Endothelial cell of umbilical vein (primary cell): ENCODE measurements at regions not wholly inside any gene's neighbourhood (a gene's known extent, or its start where the extent isn't known, plus 50 kb on each side); places are given as distances from the start of the nearest gene placed in this dataset.

Experiments used
- BruUV-seq: library from RNA; stranded (reverse); fragments of 400-500 nt; replicated peaks from 2 replicates; lab custom pipeline; 2021; lab: Mats Ljungman, UMichigan
- CTCF ChIA-PET: fragments of 300-600, 350-600 bp; sonication (Branson Sonifier 250); formaldehyde crosslinking; loops from one replicate; lab custom pipeline; 2021; ENCODE audit warnings: antibody characterized with exemption, inconsistent platforms; lab: Charles Lee
- POLR2A ChIA-PET: fragments of 300-600, 350-600 bp; sonication (Branson Sonifier 250); formaldehyde crosslinking; loops from one replicate; lab custom pipeline; 2021; ENCODE audit warnings: antibody characterized with exemption, inconsistent platforms; lab: Charles Lee
- DNase-seq: peaks from one replicate; pipeline ENCODE4 v3.0.0-alpha.2; 2011; ENCODE audit warnings: low read depth, low spot score
- FAIRE-seq: peaks from 2 replicates; lab custom pipeline; 2011; peaks lifted over from hg19 to GRCh38; lab: Jason Lieb, UNC
- H2AFZ ChIP-seq: 2 replicates; pipeline ENCODE4 v1.6.0; 2012; ENCODE audit warnings: low read depth, low read length, control low read depth, inconsistent platforms
- H3K27ac ChIP-seq: 2 replicates; pipeline ENCODE4 v1.5.1; 2011; ENCODE audit warnings: low read depth, mild to moderate bottlenecking, control low read depth, low read length, moderate library complexity; ENCODE audit not compliant: insufficient read depth
- H3K27me3 ChIP-seq, 2 experiments: 2 replicates each; pipeline versions ENCODE4 v1.6.0 to v1.6.1; 2011; ENCODE audit warnings: low read length in 2 of 2, mixed read lengths in 1 of 2; ENCODE audit not compliant: control insufficient read depth in 2 of 2, insufficient read depth in 2 of 2
- H3K36me3 ChIP-seq, 2 experiments: 2 replicates in 1 of 2; 3 replicates in 1 of 2; pipeline ENCODE4 v1.5.1; 2011; ENCODE audit warnings: low read length in 2 of 2, mild to moderate bottlenecking in 1 of 2, moderate library complexity in 1 of 2; ENCODE audit not compliant: control insufficient read depth in 2 of 2, insufficient read depth in 2 of 2; ENCODE audit errors: extremely low read depth in 1 of 2
- H3K4me1 ChIP-seq: 3 replicates; pipeline ENCODE4 v1.5.1; 2011; ENCODE audit warnings: mild to moderate bottlenecking, low read length; ENCODE audit not compliant: control insufficient read depth, insufficient read depth; ENCODE audit errors: extremely low read depth
- H3K4me2 ChIP-seq: 2 replicates; pipeline ENCODE4 v1.6.1; 2011; ENCODE audit warnings: low read length, control low read depth, mixed read lengths; ENCODE audit not compliant: insufficient read depth
- H3K4me3 ChIP-seq, 3 experiments: fragments of 200-600 bp in 1 of 3; sonication (generic), shearing (Covaris generic) in 1 of 3; replicated peaks in 1 of 3; 2 replicates each; pipeline ENCODE4 v1.5.1; 2011 to 2016; ENCODE audit warnings: control low read depth in 3 of 3, low read length in 3 of 3, mild to moderate bottlenecking in 2 of 3, inconsistent platforms in 1 of 3, low read depth in 1 of 3, moderate library complexity in 1 of 3; ENCODE audit not compliant: insufficient read depth in 1 of 3
- H3K79me2 ChIP-seq: 2 replicates; pipeline ENCODE4 v1.6.0; 2012; ENCODE audit warnings: low read length, inconsistent platforms; ENCODE audit not compliant: control insufficient read depth, insufficient read depth
- H3K9ac ChIP-seq: replicated peaks from 2 replicates; pipeline ENCODE3; 2011; ENCODE audit warnings: low read length, control low read depth; ENCODE audit not compliant: insufficient read depth; ENCODE audit errors: extremely low read depth
- H3K9me1 ChIP-seq: replicated peaks from 3 replicates; pipeline ENCODE4 v1.6.0; 2011; ENCODE audit warnings: mild to moderate bottlenecking, low read length; ENCODE audit not compliant: control insufficient read depth, insufficient read depth; ENCODE audit errors: extremely low read depth
- H3K9me3 ChIP-seq: replicated peaks from 2 replicates; pipeline ENCODE4 v1.5.1; 2012; ENCODE audit warnings: low read length, inconsistent platforms; ENCODE audit not compliant: control insufficient read depth, insufficient read depth
- H4K20me1 ChIP-seq: replicated peaks from 2 replicates; pipeline ENCODE3; 2011; ENCODE audit warnings: mild to moderate bottlenecking, low read length; ENCODE audit not compliant: control insufficient read depth, insufficient read depth; ENCODE audit errors: extremely low read depth
- CTCF ChIP-seq, 2 donors: IDR thresholded peaks; 1 replicate in 1 of 2; 2 replicates in 1 of 2; pipeline ENCODE4 v1.5.1; 2011; ENCODE audit warnings: low read length in 2 of 2, mild to moderate bottlenecking in 2 of 2, moderate library complexity in 2 of 2, control low read depth in 1 of 2, inconsistent platforms in 1 of 2, low read depth in 1 of 2; ENCODE audit not compliant: insufficient read depth in 1 of 2; ENCODE audit errors: extremely low read depth in 1 of 2
- EZH2 ChIP-seq: IDR thresholded peaks from 2 replicates; pipeline ENCODE4 v1.6.1; 2012; ENCODE audit warnings: borderline replicate concordance, low read depth, mild to moderate bottlenecking, moderate library complexity, low read length, inconsistent platforms; ENCODE audit not compliant: severe bottlenecking
- FOS ChIP-seq: IDR thresholded peaks from 2 replicates; pipeline ENCODE4 v1.6.1; 2011; ENCODE audit warnings: mild to moderate bottlenecking, low read length, moderate library complexity, borderline replicate concordance; ENCODE audit not compliant: insufficient read depth
- GATA2 ChIP-seq: IDR thresholded peaks from 2 replicates; pipeline ENCODE4 v1.7.0; 2011; ENCODE audit warnings: low read depth, mild to moderate bottlenecking, moderate library complexity, mixed read lengths, low read length; ENCODE audit not compliant: insufficient read length, insufficient read depth
- JUN ChIP-seq: IDR thresholded peaks from 2 replicates; pipeline ENCODE4 v1.6.1; 2011; ENCODE audit warnings: borderline replicate concordance, low read depth; ENCODE audit not compliant: insufficient read length, insufficient read depth
- MAX ChIP-seq: IDR thresholded peaks from 2 replicates; pipeline ENCODE4 v1.6.1; 2011; ENCODE audit not compliant: insufficient read depth, insufficient read length
- MYC ChIP-seq: IDR thresholded peaks from one replicate; pipeline ENCODE4 v1.6.1; 2011; ENCODE audit warnings: mild to moderate bottlenecking, low read depth, low read length
- POLR2A ChIP-seq: IDR thresholded peaks from 2 replicates; pipeline ENCODE4 v1.6.1; 2012; ENCODE audit warnings: low read depth, mild to moderate bottlenecking, control low read depth, low read length
- POLR2AphosphoS5 ChIP-seq: IDR thresholded peaks from 2 replicates; pipeline ENCODE4 v1.6.1; 2012; ENCODE audit warnings: low read depth, mild to moderate bottlenecking, control low read depth, low read length, moderate library complexity; ENCODE audit not compliant: insufficient read depth
- dilution Hi-C: fragments of 300-500 bp; cut with MboI; formaldehyde crosslinking; loops from one replicate; pipeline ENCODE4 v1.15.0; 2019; ENCODE audit warnings: low sequenced_read_pairs; ENCODE audit not compliant: extremely low pct_ligation_motif_present
- intact Hi-C: fragments of 100-400 bp; cut with micrococcal nuclease; formaldehyde crosslinking; loops from one replicate; pipeline ENCODE4 v1.10.0; 2022

GRCh38 chrX:43562372-43562771, 93.7 kb upstream of the MAOA start:
- Histone ChIP-seq H3K9ac (no peak overlapping the region), H3K9me3 (no peaks in the 10 kb centered on the region), H3K36me3 (no peaks in the 10 kb centered on the region), H3K4me1 (no peaks in the 10 kb centered on the region), H3K4me3 (no peak overlapping the region), H3K9me1 (no peaks in the 10 kb centered on the region), H4K20me1 (no peaks in the 10 kb centered on the region), H3K4me2 (no peak overlapping the region), H3K79me2 (no peaks in the 10 kb centered on the region), H2AFZ (no peak overlapping the region), H3K27ac (no peak overlapping the region), H3K27me3 (no peaks in the 10 kb centered on the region)
- CTCF ChIA-PET: interaction anchor here (3.7 kb wide), 1 partner anchor 188 kb away, joined by 19 read pairs; no protein-coding TSS in a partner anchor
- intact Hi-C loops: no loop called here
- no peak for DNase-seq
- TF ChIP-seq MAX: no peak
- TF ChIP-seq POLR2AphosphoS5: no peak
- no peak for TF ChIP-seq EZH2
- no peak for TF ChIP-seq MYC
- TF ChIP-seq POLR2A: no peak
- TF ChIP-seq FOS: no peak
- no peak for TF ChIP-seq CTCF (IDR thresholded peaks at IDR 0.05; ENCODE audit: extremely low read depth in 1 of 2, insufficient read depth in 1 of 2, low read depth in 1 of 2, low read length in 2 of 2)
- no peak for TF ChIP-seq JUN
- TF ChIP-seq GATA2: no peak
- no peak for FAIRE-seq
- POLR2A ChIA-PET: no interaction called here
- dilution Hi-C loops: no loop called here
- BruUV-seq: no TSS peak
